Tibial nerve (tissue), 4 donors: ENCODE measurements at regions not wholly inside any gene's neighbourhood (a gene's known extent, or its start where the extent isn't known, plus 50 kb on each side); places are given as distances from the start of the nearest gene placed in this dataset.

Source experiments
- DNase-seq, 2 donors: peaks; one replicate each; pipeline ENCODE4 v3.0.0-alpha.2; 2019; ENCODE audit warnings: low spot score in 2 of 2
- H3K27ac ChIP-seq, 4 donors: fragments of 200-600 bp; sonication (generic) in 3 of 4; one replicate each; pipeline ENCODE4 v1.5.1; 2017 to 2019; ENCODE audit warnings: mild to moderate bottlenecking in 1 of 4
- H3K27me3 ChIP-seq, 2 donors: fragments of 200-600 bp; sonication (generic) in 1 of 2; one replicate each; pipeline versions ENCODE4 v1.5.1 to v1.6.0; 2017 to 2019
- H3K36me3 ChIP-seq, 3 donors: fragments of 200-600 bp; sonication (generic); one replicate each; pipeline ENCODE4 v1.5.1; 2018 to 2019
- H3K4me1 ChIP-seq, 4 donors: fragments of 200-600 bp; sonication (generic) in 3 of 4; one replicate each; pipeline ENCODE4 v1.5.1; 2017 to 2019
- H3K4me3 ChIP-seq, 4 donors: fragments of 200-600 bp; sonication (generic) in 3 of 4; one replicate each; pipeline ENCODE4 v1.5.1; 2017 to 2019; ENCODE audit warnings: mild to moderate bottlenecking in 1 of 4, moderate library complexity in 1 of 4
- H3K9me3 ChIP-seq, 4 donors: fragments of 200-600 bp; sonication (generic) in 3 of 4; one replicate each; pipeline ENCODE4 v1.5.1; 2017 to 2019
- EP300 ChIP-seq, 2 donors: sonication (generic); formaldehyde crosslinking; IDR thresholded peaks; one replicate each; pipeline ENCODE4 v1.6.1; 2017; ENCODE audit warnings: antibody characterized with exemption in 2 of 2, mild to moderate bottlenecking in 1 of 2
- POLR2A ChIP-seq, 2 donors: fragments of 450-650 bp; IDR thresholded peaks; one replicate each; pipeline ENCODE4 v1.6.1; 2017; ENCODE audit warnings: antibody characterized with exemption in 2 of 2, mild to moderate bottlenecking in 2 of 2, moderate library complexity in 2 of 2
- WGBS, 2 donors: methylation state at CpG; one replicate each; pipeline ENCODE4 v1.1.5; 2018; 5-methylcytosine and 5-hydroxymethylcytosine counted together
- TF ChIP-seq, protein P1 (sequence below), 5 experiments: fragments of 200-600 bp in 3 of 5; fragments of 450-650 bp in 2 of 5; sonication (generic) in 3 of 5; IDR thresholded peaks; one replicate each; pipeline ENCODE4 v1.5.1; 2016 to 2019; ENCODE audit warnings: antibody characterized with exemption in 5 of 5, mild to moderate bottlenecking in 3 of 5, moderate library complexity in 2 of 5

- Histone ChIP-seq H3K36me3 (no peaks in the 10 kb centered on the region), H3K4me1 (no peaks in the 10 kb centered on the region), H3K27ac (no peak overlapping the region), H3K9me3 (no peaks in the 10 kb centered on the region), H3K27me3 (no peaks in the 10 kb centered on the region), H3K4me3 (no peak overlapping the region)
- no peak for DNase-seq
- TF ChIP-seq POLR2A (IDR thresholded peaks at IDR 0.05) (no peak), EP300 (IDR thresholded peaks at IDR 0.05) (no peak)
- TF ChIP-seq, protein P1, sequence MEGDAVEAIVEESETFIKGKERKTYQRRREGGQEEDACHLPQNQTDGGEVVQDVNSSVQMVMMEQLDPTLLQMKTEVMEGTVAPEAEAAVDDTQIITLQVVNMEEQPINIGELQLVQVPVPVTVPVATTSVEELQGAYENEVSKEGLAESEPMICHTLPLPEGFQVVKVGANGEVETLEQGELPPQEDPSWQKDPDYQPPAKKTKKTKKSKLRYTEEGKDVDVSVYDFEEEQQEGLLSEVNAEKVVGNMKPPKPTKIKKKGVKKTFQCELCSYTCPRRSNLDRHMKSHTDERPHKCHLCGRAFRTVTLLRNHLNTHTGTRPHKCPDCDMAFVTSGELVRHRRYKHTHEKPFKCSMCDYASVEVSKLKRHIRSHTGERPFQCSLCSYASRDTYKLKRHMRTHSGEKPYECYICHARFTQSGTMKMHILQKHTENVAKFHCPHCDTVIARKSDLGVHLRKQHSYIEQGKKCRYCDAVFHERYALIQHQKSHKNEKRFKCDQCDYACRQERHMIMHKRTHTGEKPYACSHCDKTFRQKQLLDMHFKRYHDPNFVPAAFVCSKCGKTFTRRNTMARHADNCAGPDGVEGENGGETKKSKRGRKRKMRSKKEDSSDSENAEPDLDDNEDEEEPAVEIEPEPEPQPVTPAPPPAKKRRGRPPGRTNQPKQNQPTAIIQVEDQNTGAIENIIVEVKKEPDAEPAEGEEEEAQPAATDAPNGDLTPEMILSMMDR (IDR thresholded peaks at IDR 0.05): no peak
- 81 to 93% methylated on average over 2 of the region's 2 CpGs for WGBS, 2 donors
Measured at GRCh38 chr10:52869864-52870263, 97.3 kb upstream of the MBL2 start.

DNA sequence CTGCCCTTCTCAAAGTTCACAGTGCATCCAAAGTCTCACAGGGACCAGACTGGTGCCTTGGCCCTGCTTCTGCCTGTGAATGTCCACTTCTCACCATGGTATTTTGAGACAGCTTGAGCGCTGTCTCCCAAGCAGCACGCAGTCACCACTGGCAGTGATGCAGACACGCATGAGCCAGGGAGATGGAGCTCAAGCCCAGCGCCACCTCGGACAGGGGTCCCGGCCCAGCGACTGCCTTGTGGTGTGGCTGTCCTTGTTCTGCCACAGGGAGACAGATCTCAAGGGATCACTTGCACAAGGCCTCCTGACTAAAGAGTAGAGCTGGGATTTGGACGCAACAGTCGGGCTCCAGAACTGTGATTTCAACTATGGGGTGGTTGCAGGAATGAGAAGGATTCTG lies 92.6 kb upstream of the MBL2 start:
- TF ChIP-seq, protein P1 (IDR thresholded peaks at IDR 0.05): no peak
- TF ChIP-seq EP300 (IDR thresholded peaks at IDR 0.05) (no peak), POLR2A (IDR thresholded peaks at IDR 0.05) (no peak)
- Histone ChIP-seq H3K4me3 (no peak overlapping the region), H3K27me3 (no peaks in the 10 kb centered on the region), H3K36me3 (no peaks in the 10 kb centered on the region), H3K27ac (peak overlapping the region in 1 of 4 donors; percentile 17), H3K4me1 (peaks cover 0 to 4% (median 0%) of the 10 kb centered on the region in 4 donors), H3K9me3 (no peaks in the 10 kb centered on the region)
- 90 to 93% methylated on average over 9 of the region's 9 CpGs for WGBS, 2 donors
- DNase-seq: no peak

GRCh38 chr10:52864201-52865106 lies 91.9 kb upstream of the MBL2 start:
- Histone ChIP-seq H3K4me1 (peaks cover 0 to 4% (median 0%) of the 10 kb centered on the region in 4 donors), H3K4me3 (no peak overlapping the region), H3K27ac (no peak overlapping the region), H3K36me3 (no peaks in the 10 kb centered on the region), H3K9me3 (no peaks in the 10 kb centered on the region), H3K27me3 (no peaks in the 10 kb centered on the region)
- peak; percentile 49 to 62 for DNase-seq
- 45 to 55% methylated on average over 10 of the region's 10 CpGs for WGBS, 2 donors
- TF ChIP-seq EP300 (IDR thresholded peaks at IDR 0.05): peak in 1 of 2 donors; percentile 20
- no peak for TF ChIP-seq POLR2A (IDR thresholded peaks at IDR 0.05)

DNA sequence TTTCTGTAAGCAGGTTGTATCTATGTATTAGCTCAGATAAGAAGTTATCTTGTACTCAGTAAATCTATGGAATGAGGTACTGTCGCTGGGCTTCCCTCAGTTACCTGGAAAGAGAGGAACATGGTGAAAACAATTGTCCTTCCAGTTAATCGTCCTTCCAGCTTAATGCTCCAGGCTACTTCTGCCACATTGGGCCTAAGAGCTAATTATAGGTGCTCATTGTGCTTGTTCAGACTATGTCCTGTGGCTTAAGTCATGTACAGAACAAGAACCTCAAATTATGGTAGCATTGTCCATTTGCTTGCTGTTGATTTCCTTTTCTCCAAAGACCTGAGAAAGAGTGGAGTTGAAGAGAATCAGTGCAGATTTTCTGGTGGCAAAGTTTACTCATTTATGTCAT lies 86.1 kb upstream of the MBL2 start:
- no peaks in the 10 kb centered on the region for H3K9me3 ChIP-seq
- H3K27ac ChIP-seq: no peak overlapping the region
- no peaks in the 10 kb centered on the region for H3K36me3 ChIP-seq
- no peak for DNase-seq
- H3K4me3 ChIP-seq: no peak overlapping the region
- 73 to 86% methylated on average over 2 of the region's 2 CpGs for WGBS, 2 donors
- no peaks in the 10 kb centered on the region for H3K27me3 ChIP-seq
- no peak for TF ChIP-seq EP300 (IDR thresholded peaks at IDR 0.05)
- TF ChIP-seq, protein P1 (IDR thresholded peaks at IDR 0.05): no peak
- TF ChIP-seq POLR2A (IDR thresholded peaks at IDR 0.05): no peak
- no peaks in the 10 kb centered on the region for H3K4me1 ChIP-seq

GRCh38 chr10:52855546-52856325 lies 83.2 kb upstream of the MBL2 start:
- H3K4me1 ChIP-seq: no peaks in the 10 kb centered on the region
- H3K4me3 ChIP-seq: no peak overlapping the region
- no peaks in the 10 kb centered on the region for H3K27me3 ChIP-seq
- WGBS, 2 donors: 40 to 50% methylated on average over 1 of the region's 1 CpG
- TF ChIP-seq POLR2A (IDR thresholded peaks at IDR 0.05) (no peak), EP300 (IDR thresholded peaks at IDR 0.05) (no peak)
- TF ChIP-seq, protein P1 (IDR thresholded peaks at IDR 0.05): no peak
- H3K27ac ChIP-seq: no peak overlapping the region
- H3K36me3 ChIP-seq: no peaks in the 10 kb centered on the region
- no peak for DNase-seq
- no peaks in the 10 kb centered on the region for H3K9me3 ChIP-seq
